Stimulated activated CD4-positive, alpha-beta T cell treated with anti-CD3 and anti-CD28 coated beads, Interleukin-2, amount 100 ng/mL, for 24 hours (primary cell): ENCODE measurements at regions not wholly inside any gene's neighbourhood (a gene's known extent, or its start where the extent isn't known, plus 50 kb on each side); places are given as distances from the start of the nearest gene placed in this dataset.

Source experiments
- DNase-seq, 2 donors: peaks; one replicate each; pipeline ENCODE4 v3.0.0-alpha.2; 2020

- DNase-seq: no peak
Measured at GRCh38 chr7:25940086-25940906, 211.7 kb upstream of the NFE2L3 start.

- DNase-seq: no peak
Measured at GRCh38 chr7:25944777-25945515, 207.1 kb upstream of the NFE2L3 start.

- DNase-seq: no peak
Measured at GRCh38 chr7:25945608-25946007, 206.4 kb upstream of the NFE2L3 start.

- no peak for DNase-seq
Measured at GRCh38 chr7:25946181-25946580, 205.8 kb upstream of the NFE2L3 start.

- no peak for DNase-seq
Measured at GRCh38 chr7:25947669-25948516, 204.1 kb upstream of the NFE2L3 start.

GRCh38 chr7:25949736-25950487 is 202.1 kb upstream of the NFE2L3 start:
- no peak for DNase-seq

GRCh38 chr7:25950488-25951413 is 201.2 kb upstream of the NFE2L3 start:
- peak; percentile 78 to 85 for DNase-seq

GRCh38 chr7:25951414-25952260 is 200.4 kb upstream of the NFE2L3 start:
- no peak for DNase-seq

GRCh38 chr7:25952261-25953057 is 199.5 kb upstream of the NFE2L3 start:
- DNase-seq: no peak

GRCh38 chr7:25953859-25954258 is 198.1 kb upstream of the NFE2L3 start:
- DNase-seq: no peak

GRCh38 chr7:25954395-25954794 is 197.6 kb upstream of the NFE2L3 start:
- no peak for DNase-seq

- DNase-seq: no peak
Measured at GRCh38 chr7:25959168-25959734, 192.7 kb upstream of the NFE2L3 start.

- DNase-seq: no peak
Measured at GRCh38 chr7:25963733-25964132, 188.3 kb upstream of the NFE2L3 start.

GRCh38 chr7:25964483-25964991 is 187.5 kb upstream of the NFE2L3 start:
- DNase-seq: no peak

- DNase-seq: no peak
Measured at GRCh38 chr7:25965405-25966123, 186.4 kb upstream of the NFE2L3 start.

- DNase-seq: no peak
Measured at GRCh38 chr7:25966469-25966868, 185.5 kb upstream of the NFE2L3 start.

- no peak for DNase-seq
Measured at GRCh38 chr7:25967278-25968204, 184.5 kb upstream of the NFE2L3 start.
